ENCODE measurements at regions not wholly inside any gene's neighbourhood (a gene's known extent, or its start where the extent isn't known, plus 50 kb on each side); places are given as distances from the start of the nearest gene placed in this dataset.

DNA sequence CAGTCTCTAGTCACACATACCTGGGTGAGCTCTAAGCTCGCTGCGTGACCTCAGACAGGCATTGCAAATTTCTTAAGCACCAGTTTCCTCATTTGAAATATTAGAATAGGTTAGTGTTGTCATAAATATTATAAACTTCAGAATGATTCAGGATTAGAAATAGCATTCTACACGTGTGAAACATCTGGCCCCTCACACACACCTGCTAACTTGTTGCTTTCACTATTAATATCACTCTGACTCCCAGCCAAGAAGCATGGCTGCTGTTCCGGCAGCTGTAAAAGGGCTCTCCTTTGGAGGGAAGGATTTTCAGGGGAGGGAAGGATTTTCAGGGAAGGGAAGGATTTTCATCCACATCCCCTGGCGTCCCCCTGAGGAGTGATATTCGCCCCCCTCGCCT is 161.3 kb upstream of the GPR12 start:
- peaks cover 0 to 2% (median 0%) of the 10 kb centered on the region in 7 donors for H3K9me3 Mint-ChIP-seq
- Histone ChIP-seq H3K4me2 (replicated peaks; ENCODE audit: extremely low read depth, low read length, poor library complexity, severe bottlenecking) (no peak overlapping the region), H3K36me3 (replicated peaks in 1 of 2; ENCODE audit: control insufficient read depth in 1 of 2, insufficient read depth in 2 of 2, low read length in 2 of 2) (no peaks in the 10 kb centered on the region), H2AFZ (ENCODE audit: insufficient read depth, low read depth, low read length, poor library complexity, severe bottlenecking) (no peak overlapping the region), H3K27me3 (ENCODE audit: control insufficient read depth in 2 of 2, insufficient read depth in 2 of 2, low read length in 2 of 2) (no peaks in the 10 kb centered on the region), H3K9ac (ENCODE audit: insufficient read depth, low read length, poor library complexity, severe bottlenecking) (no peak overlapping the region), H3K27ac (ENCODE audit: low read depth in 1 of 2, low read length in 2 of 2) (no peak overlapping the region), H4K20me1 (ENCODE audit: insufficient read depth, low read length) (no peaks in the 10 kb centered on the region), H3K79me2 (ENCODE audit: insufficient read depth, low read length) (no peaks in the 10 kb centered on the region), H3K4me3 (replicated peaks in 1 of 3; ENCODE audit: low read depth in 2 of 3, low read length in 3 of 3) (no peak overlapping the region), H3K9me3 (replicated peaks in 1 of 2; ENCODE audit: control insufficient read depth in 1 of 2, insufficient read depth in 1 of 2, low read length in 2 of 2) (no peaks in the 10 kb centered on the region), H3K4me1 (ENCODE audit: control insufficient read depth in 1 of 2, insufficient read depth in 2 of 2, low read length in 2 of 2) (no peaks in the 10 kb centered on the region)
- H3K36me3 Mint-ChIP-seq: no peaks in the 10 kb centered on the region
- peaks cover 3% of the 10 kb centered on the region for H3K4me1 Mint-ChIP-seq
- no peak overlapping the region for H3K27ac Mint-ChIP-seq
- intact Hi-C loops (cut with micrococcal nuclease): no loop called here
- no peak for DNase-seq
- TF ChIP-seq, protein P1, sequence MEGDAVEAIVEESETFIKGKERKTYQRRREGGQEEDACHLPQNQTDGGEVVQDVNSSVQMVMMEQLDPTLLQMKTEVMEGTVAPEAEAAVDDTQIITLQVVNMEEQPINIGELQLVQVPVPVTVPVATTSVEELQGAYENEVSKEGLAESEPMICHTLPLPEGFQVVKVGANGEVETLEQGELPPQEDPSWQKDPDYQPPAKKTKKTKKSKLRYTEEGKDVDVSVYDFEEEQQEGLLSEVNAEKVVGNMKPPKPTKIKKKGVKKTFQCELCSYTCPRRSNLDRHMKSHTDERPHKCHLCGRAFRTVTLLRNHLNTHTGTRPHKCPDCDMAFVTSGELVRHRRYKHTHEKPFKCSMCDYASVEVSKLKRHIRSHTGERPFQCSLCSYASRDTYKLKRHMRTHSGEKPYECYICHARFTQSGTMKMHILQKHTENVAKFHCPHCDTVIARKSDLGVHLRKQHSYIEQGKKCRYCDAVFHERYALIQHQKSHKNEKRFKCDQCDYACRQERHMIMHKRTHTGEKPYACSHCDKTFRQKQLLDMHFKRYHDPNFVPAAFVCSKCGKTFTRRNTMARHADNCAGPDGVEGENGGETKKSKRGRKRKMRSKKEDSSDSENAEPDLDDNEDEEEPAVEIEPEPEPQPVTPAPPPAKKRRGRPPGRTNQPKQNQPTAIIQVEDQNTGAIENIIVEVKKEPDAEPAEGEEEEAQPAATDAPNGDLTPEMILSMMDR (IDR thresholded peaks at IDR 0.05): no peak
- 100% methylated on average over 2 of the region's 7 CpGs for WGBS (ENCODE audit: insufficient coverage)
- H3K27me3 Mint-ChIP-seq (ENCODE audit: low read depth in 3 of 3): peaks cover 8 to 13% (median 9%) of the 10 kb centered on the region in 3 donors
- H3K4me3 Mint-ChIP-seq: no peak overlapping the region

DNA sequence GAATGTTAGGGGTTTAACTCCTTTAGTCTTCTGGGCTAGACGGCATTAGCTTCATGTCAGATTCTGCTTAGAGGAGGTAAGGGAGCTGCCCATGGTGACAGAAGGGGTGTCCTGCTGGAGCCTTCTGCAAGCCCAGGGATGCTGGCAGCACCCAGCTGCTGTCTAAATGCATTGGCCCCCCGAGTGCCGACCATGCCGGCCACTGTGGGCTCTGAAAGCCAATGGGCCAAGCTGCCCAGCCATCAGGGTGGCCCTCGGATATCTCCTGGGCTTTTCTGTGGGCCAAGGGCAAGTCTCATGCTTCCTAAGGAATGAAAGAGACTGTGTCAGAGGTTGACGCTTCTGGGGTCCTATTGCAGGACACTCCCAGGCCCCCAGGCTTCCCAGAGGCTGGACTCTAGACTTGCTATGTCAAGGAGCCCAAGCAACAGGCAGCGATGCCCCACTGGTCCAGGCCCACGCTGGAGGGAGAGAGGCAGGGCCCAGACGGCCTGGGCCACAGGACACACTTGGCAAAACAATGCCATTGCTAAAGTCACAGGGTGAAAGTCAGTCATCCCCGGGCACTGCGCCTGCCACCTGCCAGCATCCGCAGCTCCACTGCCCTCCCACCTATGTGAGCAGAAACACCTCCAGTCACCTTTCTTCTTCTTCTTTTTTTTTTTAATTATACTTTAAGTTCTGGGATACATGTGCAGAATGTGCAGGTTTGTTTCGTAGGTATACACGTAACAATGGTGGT is 160.2 kb upstream of the GPR12 start:
- Histone ChIP-seq H3K79me2 (ENCODE audit: insufficient read depth, low read length) (no peaks in the 10 kb centered on the region), H3K9ac (ENCODE audit: insufficient read depth, low read length, poor library complexity, severe bottlenecking) (no peak overlapping the region), H3K36me3 (replicated peaks in 1 of 2; ENCODE audit: control insufficient read depth in 1 of 2, insufficient read depth in 2 of 2, low read length in 2 of 2) (no peaks in the 10 kb centered on the region), H2AFZ (ENCODE audit: insufficient read depth, low read depth, low read length, poor library complexity, severe bottlenecking) (no peak overlapping the region), H3K4me3 (replicated peaks in 1 of 3; ENCODE audit: low read depth in 2 of 3, low read length in 3 of 3) (no peak overlapping the region), H3K27ac (ENCODE audit: low read depth in 1 of 2, low read length in 2 of 2) (no peak overlapping the region), H3K9me3 (replicated peaks in 1 of 2; ENCODE audit: control insufficient read depth in 1 of 2, insufficient read depth in 1 of 2, low read length in 2 of 2) (no peaks in the 10 kb centered on the region), H4K20me1 (ENCODE audit: insufficient read depth, low read length) (no peaks in the 10 kb centered on the region), H3K27me3 (ENCODE audit: control insufficient read depth in 2 of 2, insufficient read depth in 2 of 2, low read length in 2 of 2) (no peaks in the 10 kb centered on the region), H3K4me1 (ENCODE audit: control insufficient read depth in 1 of 2, insufficient read depth in 2 of 2, low read length in 2 of 2) (no peaks in the 10 kb centered on the region), H3K4me2 (replicated peaks; ENCODE audit: extremely low read depth, low read length, poor library complexity, severe bottlenecking) (no peak overlapping the region)
- Mint-ChIP-seq H3K27me3 (ENCODE audit: low read depth in 3 of 3) (peaks cover 7 to 13% (median 9%) of the 10 kb centered on the region in 3 donors), H3K9me3 (peaks cover 0 to 2% (median 0%) of the 10 kb centered on the region in 7 donors), H3K27ac (no peak overlapping the region), H3K4me1 (peaks cover 3% of the 10 kb centered on the region), H3K4me3 (peak overlapping the region in 1 of 2 donors; percentile 20), H3K36me3 (no peaks in the 10 kb centered on the region)
- intact Hi-C loops (cut with micrococcal nuclease): no loop called here
- 87% methylated on average over 11 of the region's 14 CpGs for WGBS (ENCODE audit: insufficient coverage)
- no peak for DNase-seq
- TF ChIP-seq, protein P1 (IDR thresholded peaks at IDR 0.05): no peak

Data from CD14-positive monocyte (primary cell).